GM21381 (cell line): ENCODE measurements at regions not wholly inside any gene's neighbourhood (a gene's known extent, or its start where the extent isn't known, plus 50 kb on each side); places are given as distances from the start of the nearest gene placed in this dataset.

ENCODE experiments used
- ATAC-seq: cut with Tn5 transposase; IDR thresholded peaks from one replicate; pipeline ENCODE4 v1.9.1; 2021; ENCODE audit warnings: mild to moderate bottlenecking, moderate library complexity; ENCODE audit not compliant: unreplicated experiment

DNA sequence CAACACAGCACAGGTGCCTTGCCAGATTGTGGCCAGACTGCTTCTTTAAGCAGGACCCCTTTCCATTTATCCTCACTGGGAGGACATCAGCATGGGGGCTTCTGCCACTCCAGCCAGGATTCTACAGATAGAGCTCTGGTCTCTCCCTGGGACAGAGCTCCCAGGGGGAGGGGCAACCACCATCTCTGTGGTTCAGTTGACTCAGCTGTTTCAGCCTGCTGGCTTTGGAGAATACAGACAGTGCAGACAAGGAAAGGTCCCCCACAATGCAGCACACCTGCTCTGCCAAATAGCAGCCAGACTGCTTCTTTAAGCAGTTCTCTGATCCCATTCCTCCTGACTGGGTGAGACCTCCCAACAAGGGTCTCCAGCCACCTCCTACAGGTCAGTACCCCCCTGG lies 132.8 kb downstream of the OR2K2 start:
- no peak for ATAC-seq

DNA sequence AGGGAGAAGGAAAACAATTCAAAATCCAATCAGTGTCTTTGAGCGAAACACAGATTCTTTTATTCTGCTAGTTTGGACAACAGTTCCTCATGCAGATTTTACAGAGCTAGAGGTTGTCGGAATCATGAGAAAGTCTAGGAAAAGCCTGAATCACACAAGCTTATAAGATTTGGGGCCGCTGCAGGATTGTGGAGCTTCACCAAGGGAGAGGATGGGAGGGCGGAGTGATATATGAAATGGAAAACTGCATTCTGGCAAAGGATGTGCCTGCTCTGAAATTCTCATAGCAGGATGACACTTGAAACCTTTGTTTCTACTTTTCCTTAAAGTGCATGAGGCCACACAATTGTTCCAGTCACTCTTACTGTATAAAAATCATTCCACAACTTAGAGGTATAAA lies 134.3 kb downstream of the OR2K2 start:
- no peak for ATAC-seq

DNA sequence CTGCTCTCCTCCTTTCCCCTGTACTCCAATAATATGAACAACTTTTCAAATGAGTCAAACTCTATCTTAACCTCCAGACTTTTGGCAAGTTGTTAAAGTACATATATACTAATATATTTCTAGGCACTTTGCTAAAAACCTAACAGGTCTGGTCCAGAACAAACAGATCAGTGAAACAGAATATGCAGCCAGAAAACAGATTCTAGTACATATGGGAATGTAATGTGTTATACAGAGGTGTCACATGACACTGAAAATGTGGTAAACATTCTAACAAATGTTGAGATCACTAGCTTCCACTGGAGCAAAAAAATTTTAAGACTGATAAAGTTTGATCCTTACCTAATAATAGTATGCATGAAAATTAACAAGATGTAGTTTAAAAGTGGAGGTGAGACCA lies 136.9 kb downstream of the OR2K2 start:
- ATAC-seq = no peak

DNA sequence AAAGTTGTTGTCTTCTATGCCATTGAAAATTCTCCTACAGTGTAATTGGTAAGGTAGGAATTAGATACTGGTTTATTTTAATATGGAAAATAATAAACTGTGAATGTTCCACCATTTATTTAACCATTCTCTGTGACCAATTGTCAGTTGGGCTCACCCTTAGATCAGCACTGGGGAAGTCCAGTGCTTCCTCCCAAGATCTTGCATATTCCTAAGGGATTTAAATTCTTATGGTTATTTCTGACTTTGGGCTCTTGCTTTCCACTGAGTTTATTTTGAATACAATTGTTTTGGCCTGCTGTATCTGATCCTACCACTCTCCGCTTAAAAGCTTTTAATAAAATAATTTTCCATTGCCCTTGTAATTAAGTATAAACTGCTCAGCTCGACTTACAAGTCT lies 137.4 kb downstream of the OR2K2 start:
- no peak for ATAC-seq

DNA sequence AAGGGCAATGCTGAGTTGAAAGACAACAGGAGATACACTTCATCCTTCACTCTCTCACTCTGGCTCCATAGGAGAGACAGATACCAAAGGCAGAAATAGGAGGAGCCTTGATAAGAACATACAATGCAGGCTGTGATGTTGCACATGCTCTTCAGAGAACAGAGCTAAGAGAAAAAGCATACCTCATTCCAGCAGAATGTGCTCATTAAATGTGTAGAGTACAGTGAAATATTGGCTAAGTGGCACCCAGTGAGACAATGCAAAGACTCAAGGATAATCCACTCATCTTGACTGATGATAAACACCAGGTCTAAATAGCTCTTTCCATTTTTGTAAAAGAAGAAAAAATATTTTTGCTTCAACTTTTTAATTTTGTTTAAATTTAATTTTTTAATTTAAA lies 139.7 kb downstream of the OR2K2 start:
- ATAC-seq = no peak

DNA sequence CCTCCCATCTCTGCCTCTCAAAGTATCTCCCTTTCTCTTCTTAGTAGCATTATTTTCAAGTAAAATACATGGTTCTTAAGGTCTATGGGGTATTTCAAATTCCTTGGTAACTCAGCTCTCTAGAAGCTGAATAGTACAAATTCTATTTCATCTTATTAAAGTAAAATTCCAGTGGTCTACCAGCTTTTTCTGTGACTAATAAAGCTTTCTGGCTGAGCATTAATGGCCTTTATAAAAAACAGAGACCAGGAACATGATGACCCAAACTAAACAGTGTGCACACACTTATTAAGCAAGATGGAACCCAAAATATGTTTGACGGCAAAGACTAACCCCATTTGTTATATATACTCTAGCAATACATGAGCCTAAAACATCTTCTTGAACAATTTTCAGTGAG lies 142.6 kb downstream of the OR2K2 start:
- ATAC-seq = no peak

DNA sequence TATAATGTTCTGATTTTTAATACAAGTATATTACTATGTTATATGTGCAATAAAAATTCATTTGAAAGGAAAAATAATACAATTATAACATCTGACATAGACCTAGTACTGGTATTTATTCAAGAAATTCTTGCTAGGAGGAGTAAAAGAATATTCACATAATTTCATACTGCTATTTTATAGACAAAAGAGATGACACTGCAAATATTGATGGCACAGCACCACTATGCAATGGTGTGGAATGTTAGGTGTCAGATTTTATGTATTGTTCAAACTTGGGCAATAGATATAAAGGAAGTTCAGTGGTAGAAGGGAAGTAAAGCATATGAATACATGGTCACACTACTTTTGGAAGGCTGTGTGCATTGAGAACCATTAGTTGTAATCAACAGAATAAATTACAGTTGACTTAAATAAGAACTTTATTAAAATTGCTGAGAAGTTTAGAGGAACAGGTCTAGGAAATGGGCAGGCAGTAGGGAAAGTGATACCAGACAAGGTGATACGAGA lies 143.9 kb downstream of the OR2K2 start:
- no peak for ATAC-seq

DNA sequence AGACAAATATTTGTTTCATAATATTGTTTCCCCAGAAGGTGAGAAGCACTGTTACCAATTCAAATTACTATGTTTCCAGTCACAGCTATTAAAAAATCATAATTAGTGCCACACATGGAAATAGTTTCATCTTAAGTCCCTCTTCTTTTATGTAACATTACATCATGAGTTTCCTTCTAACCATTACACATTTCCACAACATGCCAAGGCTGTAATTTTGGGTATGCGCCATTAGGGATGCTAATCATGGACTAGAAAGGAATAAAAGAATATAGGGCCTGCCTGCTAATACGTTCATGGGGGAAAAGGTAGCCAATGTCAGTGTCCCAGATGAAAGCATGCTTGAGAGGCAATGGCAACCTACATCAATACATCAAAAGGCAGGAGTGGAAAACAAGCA lies 142.5 kb upstream of the LPAR1 start:
- ATAC-seq = no peak

DNA sequence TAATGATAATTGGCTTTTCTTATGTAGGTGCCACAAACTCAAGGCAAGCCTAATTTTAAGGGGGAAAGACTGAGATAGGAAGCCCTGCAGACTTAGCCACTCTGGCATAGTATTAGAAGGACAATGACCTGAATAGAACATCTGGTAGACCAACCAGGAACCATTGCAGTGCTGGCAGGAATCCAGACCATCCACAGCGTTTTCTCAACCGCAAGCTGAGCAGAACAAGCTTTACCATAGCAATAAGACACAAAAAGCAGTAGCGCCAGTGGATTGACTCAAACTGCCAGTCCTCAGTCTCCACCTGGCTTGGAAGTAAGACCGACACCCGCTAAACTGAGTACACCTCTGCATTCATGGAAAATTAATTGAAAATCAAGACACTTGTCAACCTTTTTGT lies 141.3 kb upstream of the LPAR1 start:
- no peak for ATAC-seq

DNA sequence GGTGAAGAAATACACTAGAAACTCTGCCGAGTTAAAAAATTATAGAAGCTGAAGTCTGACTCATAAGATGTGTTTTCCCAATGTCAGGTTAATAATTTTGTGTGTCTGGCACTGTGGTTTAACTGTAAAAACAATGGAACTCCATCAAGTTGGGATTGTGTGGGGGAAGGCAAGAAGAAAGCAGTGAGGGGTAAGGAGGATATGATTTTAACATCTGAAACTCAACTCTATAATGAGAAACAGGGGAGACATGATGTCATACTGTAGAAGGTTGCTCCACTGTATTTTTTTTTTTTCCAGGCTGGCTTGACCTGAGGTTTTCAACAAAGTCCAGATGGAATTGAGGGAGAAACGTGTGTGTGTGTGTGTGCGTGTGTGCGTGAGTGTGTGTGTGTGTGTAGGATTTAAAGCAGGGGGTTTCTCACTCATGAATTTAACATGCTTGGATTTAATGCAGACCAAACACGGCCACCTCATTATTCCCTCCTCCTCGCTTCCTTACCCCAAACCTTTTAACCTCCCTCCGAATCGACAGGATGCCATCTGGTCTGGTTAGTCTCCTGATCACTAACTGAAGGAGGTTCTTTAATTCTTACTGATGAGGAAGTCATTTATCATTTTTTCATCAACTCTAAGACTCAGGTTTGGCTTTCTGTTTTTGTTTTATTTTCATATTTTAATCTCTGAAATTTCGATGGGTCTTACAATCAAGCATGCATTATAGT lies 140.2 kb upstream of the LPAR1 start:
- no peak for ATAC-seq

DNA sequence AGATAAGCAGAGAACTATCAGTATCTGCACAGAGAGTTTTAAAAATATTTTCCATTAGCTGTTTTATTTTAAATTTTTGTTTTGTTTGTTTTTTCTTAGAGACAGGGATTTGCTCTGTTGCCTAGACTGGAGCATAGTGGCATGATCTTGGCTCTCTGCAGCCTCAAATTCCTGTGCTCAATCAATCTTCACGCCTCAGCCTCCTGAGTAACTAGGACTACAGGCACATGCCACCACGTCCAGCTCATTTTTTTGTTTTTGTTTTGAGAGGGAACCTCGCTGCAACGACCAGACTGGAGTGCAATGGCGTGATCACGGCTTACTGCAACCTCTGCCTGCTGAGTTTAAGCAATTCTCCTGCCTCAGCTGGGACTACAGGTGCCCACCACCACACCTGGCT lies 138.2 kb upstream of the LPAR1 start:
- no peak for ATAC-seq

DNA sequence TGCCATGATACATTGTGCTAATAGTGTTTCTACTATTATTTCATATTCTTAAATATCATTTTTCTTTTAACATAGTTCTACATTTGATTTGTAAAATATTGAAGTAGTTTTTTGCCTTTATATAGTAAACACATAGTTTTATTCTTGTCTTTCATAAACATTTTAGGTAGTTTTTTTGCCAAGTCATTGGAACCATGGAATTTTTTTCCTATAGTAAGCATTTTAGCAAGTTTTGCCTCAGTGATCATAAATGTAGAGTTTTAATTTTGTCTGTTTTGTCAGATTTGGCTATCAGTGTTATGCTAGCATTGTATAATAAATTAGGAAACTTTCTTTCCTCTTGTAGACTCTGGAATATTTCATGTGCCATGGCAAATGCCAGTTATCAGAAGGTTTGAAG lies 137.1 kb upstream of the LPAR1 start:
- no peak for ATAC-seq

DNA sequence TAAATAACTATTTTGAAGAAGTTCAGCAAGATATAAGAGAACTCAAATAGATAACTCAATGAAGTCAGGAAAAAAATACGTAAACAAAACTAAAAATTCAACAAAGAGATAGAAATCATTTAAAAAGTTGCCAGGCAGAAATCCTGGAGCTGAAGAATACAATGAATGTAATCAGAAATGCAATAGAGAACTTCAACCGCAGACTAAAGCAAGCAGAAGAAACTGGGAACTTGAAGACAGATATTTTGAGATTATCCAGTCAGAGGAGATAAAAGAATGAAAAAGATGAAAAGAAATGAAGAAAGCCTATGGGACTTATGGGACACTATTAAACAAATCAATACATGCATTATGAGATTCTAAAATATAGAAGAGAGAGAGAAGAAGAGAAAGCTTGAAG lies 129.1 kb upstream of the LPAR1 start:
- no peak for ATAC-seq

DNA sequence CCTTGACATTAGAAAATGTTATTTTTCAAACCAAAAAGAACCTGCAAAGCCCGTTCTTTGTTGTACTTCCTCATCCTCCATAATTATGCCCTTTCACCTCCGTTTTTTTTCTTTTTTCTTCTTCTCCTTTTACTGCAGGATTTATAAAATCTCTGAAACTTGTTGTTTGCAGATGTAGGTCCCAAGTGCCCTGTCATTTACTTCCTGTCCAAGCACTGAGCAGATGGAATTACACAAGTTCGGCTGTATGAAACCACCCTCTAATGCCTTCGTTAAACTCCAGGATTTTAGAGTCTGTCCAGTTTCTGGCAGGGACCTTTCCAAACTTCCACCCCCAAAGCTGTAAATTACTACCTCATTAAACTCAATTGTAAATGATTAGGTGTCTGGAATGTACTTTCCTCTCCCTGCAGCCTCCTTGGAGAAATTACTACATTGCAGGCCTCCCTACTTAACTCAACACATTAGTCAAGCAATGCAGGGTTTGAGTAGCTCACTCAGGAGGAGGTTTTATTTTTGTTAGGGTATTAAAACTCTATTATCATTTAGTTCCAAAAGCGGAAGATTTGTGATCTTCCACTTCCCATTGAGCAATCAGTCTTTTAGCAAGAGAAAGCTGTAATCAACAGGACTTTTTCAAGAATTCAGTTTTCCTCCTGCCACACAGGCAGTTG lies 125.6 kb upstream of the LPAR1 start:
- ATAC-seq = no peak

DNA sequence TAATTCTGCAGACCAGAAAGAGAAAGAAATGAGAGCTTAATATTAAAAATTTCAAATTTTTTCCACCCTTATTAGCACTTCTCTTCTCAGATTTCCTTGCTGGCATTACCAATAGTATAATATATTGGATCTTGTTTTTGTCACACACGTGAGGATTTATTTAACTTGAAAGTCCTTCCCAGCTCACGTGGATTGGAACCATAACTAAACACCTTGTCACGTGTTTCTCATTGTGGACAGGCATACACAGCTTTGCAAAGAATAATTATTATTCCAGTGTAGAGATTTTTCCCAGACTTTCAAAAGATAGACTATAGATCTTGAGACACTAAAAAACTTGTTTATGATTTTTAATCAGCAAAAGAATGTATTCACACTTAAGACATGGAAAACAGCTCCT lies 123.8 kb upstream of the LPAR1 start:
- no peak for ATAC-seq

DNA sequence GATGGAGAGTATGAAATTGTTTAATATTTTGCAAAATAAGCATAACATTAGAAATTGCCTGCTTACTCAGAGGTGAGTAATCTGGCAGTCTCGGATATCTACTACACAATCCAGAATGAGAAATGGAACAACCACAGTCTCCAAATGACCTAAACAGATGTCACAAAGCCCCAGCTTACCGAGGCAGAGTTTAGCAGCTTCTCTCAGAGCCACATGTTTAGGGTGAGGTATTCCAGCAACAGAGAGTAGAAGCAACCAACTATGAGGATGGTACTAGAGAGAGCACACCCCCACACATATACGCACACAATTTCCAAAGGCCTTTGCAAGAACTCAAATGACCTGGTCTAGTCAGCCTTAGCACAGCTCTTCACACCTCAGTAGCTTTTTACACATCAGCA lies 122.7 kb upstream of the LPAR1 start:
- ATAC-seq = no peak

DNA sequence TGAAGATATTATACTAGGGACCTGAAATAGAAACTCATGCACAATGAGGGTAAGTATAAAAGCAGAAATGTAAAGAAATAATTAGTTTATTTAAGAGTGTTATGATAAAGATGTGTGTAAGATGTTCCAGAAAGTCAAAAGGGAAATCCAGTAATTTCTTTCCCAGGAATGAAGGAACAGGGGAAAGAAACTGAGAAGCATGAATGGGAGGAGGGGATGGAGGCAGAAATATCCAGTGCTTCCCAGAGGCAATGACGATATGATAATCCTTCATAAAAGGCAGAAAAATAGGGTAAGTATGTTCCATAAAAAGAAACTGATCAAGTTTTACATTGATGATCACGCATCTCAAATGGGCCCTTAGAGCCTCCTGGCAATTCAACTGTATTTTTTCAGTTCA lies 120.7 kb upstream of the LPAR1 start:
- ATAC-seq = no peak

DNA sequence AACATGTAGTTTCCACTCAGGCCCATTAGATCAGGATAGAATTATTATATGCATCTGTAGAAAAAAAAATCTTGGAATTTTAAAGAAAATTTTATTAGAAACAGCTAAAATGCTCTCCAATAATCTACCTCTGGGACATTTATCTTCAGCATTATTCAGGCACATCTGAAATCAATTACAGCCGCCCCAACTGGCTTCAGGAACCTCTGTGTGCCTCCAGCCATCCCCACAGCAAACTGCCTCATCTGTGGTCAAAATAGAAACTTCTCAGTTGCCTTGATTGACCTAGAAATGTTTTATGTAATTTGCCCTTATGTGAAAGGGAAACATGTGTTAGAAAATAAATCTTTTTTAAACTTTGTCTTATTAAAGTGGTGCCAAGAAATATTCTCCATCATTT lies 120.1 kb upstream of the LPAR1 start:
- no peak for ATAC-seq

DNA sequence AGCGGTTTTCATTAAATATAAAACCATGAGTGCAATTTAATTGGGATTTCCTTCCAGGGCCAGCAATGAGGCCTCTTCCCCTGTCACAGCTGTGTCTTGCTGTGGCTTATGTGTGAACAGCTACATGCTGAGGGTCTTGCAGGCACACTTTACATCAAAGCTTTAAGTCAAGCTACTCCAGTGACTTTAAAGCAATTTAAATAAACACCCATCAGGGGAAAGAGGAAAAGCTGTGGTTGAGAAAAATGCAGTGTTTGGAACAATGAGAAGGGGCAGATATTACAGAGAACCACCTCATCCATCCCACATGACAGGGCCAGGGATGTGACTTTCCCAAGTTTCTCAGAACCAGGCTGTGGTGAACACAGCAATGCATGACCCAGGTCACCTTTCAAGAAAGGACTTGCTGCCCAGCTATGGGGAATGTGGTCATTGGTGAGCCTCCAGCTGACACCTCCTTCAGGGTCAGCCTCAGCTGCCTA lies 115.9 kb upstream of the LPAR1 start:
- ATAC-seq = no peak

DNA sequence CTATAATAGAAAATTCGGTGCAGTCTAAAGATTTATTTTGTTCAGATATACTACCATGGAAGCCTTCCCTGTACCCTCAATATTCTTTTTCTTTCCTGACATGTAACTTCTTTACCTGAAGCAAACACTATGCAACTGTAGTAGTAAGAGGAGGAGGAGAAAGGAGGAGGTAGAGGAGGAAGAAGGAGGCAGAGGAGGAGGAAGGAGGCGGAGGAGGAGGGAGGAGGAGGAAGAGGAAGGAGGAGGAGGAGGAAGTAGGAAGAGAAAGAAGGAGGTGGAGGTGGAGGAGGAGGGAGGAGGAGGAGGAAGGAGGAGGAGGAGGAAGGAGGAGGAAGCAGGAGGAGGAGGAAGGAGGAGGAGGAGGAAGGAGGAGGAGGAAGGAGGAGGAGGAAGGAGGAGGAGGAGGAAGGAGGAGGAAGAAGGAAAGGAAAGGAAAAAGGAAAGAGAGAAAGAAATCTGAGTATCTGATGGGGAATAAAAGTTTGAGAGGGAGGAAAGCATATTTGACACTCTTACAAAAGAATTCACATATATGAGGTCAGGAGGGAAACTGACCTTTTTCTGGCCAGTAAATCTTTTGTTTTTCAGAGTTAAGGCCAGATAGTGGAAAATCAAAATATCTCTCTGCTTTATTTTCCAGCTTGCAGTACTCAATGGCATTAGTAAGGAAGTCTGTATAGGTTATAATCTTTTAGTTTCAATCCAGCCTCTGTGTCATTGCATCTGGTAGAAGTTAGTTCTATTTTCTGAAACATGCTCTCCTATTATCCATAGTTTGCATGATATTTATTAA lies 114.5 kb upstream of the LPAR1 start:
- ATAC-seq = no peak

DNA sequence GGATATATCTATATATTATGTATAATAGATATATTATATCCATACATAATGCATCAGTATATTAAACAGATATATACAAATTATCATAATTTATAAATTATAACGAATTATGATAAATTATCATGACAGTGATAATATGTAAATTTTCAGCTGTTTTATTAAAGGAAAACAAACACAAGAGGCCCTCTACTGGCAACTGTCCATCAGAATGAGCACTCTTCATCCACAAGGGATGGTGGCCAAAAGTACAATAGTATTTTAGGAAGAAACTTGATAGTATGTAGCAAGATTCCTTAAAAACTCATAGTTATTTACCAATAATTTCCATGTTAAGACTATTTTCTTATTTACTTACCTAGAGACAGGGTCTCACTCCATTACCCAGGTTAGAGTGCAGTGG lies 113.3 kb upstream of the LPAR1 start:
- ATAC-seq = no peak

DNA sequence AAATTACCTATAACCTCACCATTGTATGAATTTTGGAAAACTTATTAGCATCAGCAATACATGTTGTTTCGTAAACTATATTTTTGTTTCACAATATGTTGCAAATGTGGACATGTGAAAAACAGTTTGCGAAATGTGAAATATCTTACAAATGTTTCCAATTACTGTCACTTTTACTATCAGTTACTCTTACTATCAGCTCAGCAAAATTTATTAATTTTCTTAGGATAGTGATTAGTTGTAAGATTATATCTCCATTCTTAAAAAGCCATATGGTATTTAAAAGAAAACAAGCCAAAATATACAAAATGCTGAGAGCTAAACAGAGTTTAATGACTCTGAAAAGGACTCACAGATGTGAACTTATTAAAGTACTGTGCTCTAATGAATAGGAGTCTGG lies 111.9 kb upstream of the LPAR1 start:
- no peak for ATAC-seq
